DMS53 (cell line): ENCODE measurements at regions not wholly inside any gene's neighbourhood (a gene's known extent, or its start where the extent isn't known, plus 50 kb on each side); places are given as distances from the start of the nearest gene placed in this dataset.

Experiments used
- DNase-seq: peaks from one replicate; lab custom pipeline; 2025; lab: John Stamatoyannopoulos, UW

- no peak for DNase-seq
These were observed 206.8 kb downstream of the LPIN1 start for GRCh38 chr2:11953258-11953657.

- no peak for DNase-seq
These were observed 208.9 kb downstream of the LPIN1 start for GRCh38 chr2:11955314-11955713.

- no peak for DNase-seq
These were observed 209.5 kb downstream of the LPIN1 start for GRCh38 chr2:11955884-11956291.

- no peak for DNase-seq
These were observed 216.4 kb downstream of the LPIN1 start for GRCh38 chr2:11962707-11963328.

- DNase-seq: no peak
These were observed 217.5 kb downstream of the LPIN1 start for GRCh38 chr2:11963966-11964365.

- DNase-seq: no peak
These were observed 221.6 kb downstream of the LPIN1 start for GRCh38 chr2:11967946-11968465.

GRCh38 chr2:11968521-11968920 is 222.1 kb downstream of the LPIN1 start:
- no peak for DNase-seq

GRCh38 chr2:11969774-11970173 is 223.3 kb downstream of the LPIN1 start:
- no peak for DNase-seq

GRCh38 chr2:11974573-11974972 is 228.1 kb downstream of the LPIN1 start:
- no peak for DNase-seq

- no peak for DNase-seq
These were observed 228.9 kb downstream of the LPIN1 start for GRCh38 chr2:11975373-11975772.

GRCh38 chr2:11976073-11976472 is 229.6 kb downstream of the LPIN1 start:
- no peak for DNase-seq

GRCh38 chr2:11977766-11978524 is 231.5 kb downstream of the LPIN1 start:
- no peak for DNase-seq

GRCh38 chr2:11980809-11981208 is 234.4 kb downstream of the LPIN1 start:
- no peak for DNase-seq

- DNase-seq: no peak
These were observed 237.0 kb downstream of the LPIN1 start for GRCh38 chr2:11983401-11983800.

- no peak for DNase-seq
These were observed 237.4 kb downstream of the LPIN1 start for GRCh38 chr2:11983870-11984269.

- DNase-seq: no peak
These were observed 238.1 kb downstream of the LPIN1 start for GRCh38 chr2:11984316-11985158.

- DNase-seq: no peak
These were observed 239.6 kb downstream of the LPIN1 start for GRCh38 chr2:11985817-11986566.

GRCh38 chr2:11987151-11987550 is 240.7 kb downstream of the LPIN1 start:
- DNase-seq: no peak

GRCh38 chr2:11988691-11989353 is 242.4 kb downstream of the LPIN1 start:
- DNase-seq: no peak

- DNase-seq: no peak
These were observed 242.9 kb downstream of the LPIN1 start for GRCh38 chr2:11989354-11989703.

- DNase-seq: no peak
These were observed 244.1 kb downstream of the LPIN1 start for GRCh38 chr2:11990576-11990975.
